Hepatocyte (in vitro differentiated cells): ENCODE measurements at regions not wholly inside any gene's neighbourhood (a gene's known extent, or its start where the extent isn't known, plus 50 kb on each side); places are given as distances from the start of the nearest gene placed in this dataset.

Experiments used
- DNase-seq: peaks from one replicate; pipeline ENCODE4 v3.0.0-alpha.2; 2016; ENCODE audit warnings: low spot score
- H2AFZ ChIP-seq: fragments of 200-600 bp; sonication (generic); 2 replicates; pipeline ENCODE4 v1.6.0; 2016; ENCODE audit warnings: antibody characterized with exemption, mild to moderate bottlenecking
- H3K27ac ChIP-seq: fragments of 200-600 bp; sonication (generic); 2 replicates; pipeline ENCODE4 v1.5.1; 2016; ENCODE audit warnings: mild to moderate bottlenecking
- H3K27me3 ChIP-seq: fragments of 200-600 bp; sonication (generic); 2 replicates; pipeline ENCODE4 v1.6.1; 2016
- H3K36me3 ChIP-seq: fragments of 200-600 bp; sonication (generic); replicated peaks from 2 replicates; pipeline ENCODE4 v1.5.1; 2016; ENCODE audit warnings: low read depth; ENCODE audit not compliant: insufficient read depth
- H3K4me1 ChIP-seq: fragments of 200-600 bp; sonication (generic); 2 replicates; pipeline ENCODE4 v1.5.1; 2016; ENCODE audit warnings: mild to moderate bottlenecking, moderate library complexity; ENCODE audit not compliant: insufficient read depth
- H3K4me2 ChIP-seq: fragments of 200-600 bp; sonication (generic); 2 replicates; pipeline ENCODE4 v1.6.0; 2016
- H3K4me3 ChIP-seq: fragments of 200-600 bp; sonication (generic); 2 replicates; pipeline ENCODE4 v1.5.1; 2016; ENCODE audit warnings: mild to moderate bottlenecking
- H3K79me2 ChIP-seq: fragments of 200-600 bp; sonication (generic); 2 replicates; pipeline ENCODE4 v1.6.0; 2017; ENCODE audit warnings: mild to moderate bottlenecking
- H3K9me2 ChIP-seq: fragments of 200-600 bp; sonication (generic); replicated peaks from 2 replicates; pipeline ENCODE4 v1.6.0; 2017; ENCODE audit warnings: mild to moderate bottlenecking; ENCODE audit not compliant: insufficient read depth
- H3K9me3 ChIP-seq: fragments of 200-600 bp; sonication (generic); 2 replicates; pipeline ENCODE4 v1.5.1; 2016; ENCODE audit warnings: low read depth, mild to moderate bottlenecking
- H4K20me1 ChIP-seq: fragments of 200-600 bp; sonication (generic); 2 replicates; pipeline ENCODE4 v1.6.0; 2016; ENCODE audit warnings: mild to moderate bottlenecking; ENCODE audit not compliant: insufficient read depth, poor library complexity, severe bottlenecking
- CTCF ChIP-seq: fragments of 200-600 bp; sonication (generic); IDR thresholded peaks from 2 replicates; pipeline ENCODE4 v1.5.1; 2016; ENCODE audit warnings: antibody characterized with exemption, mild to moderate bottlenecking; ENCODE audit not compliant: poor library complexity
- EZH2 ChIP-seq: fragments of 200-600 bp; sonication (generic); IDR thresholded peaks from 2 replicates; pipeline ENCODE4 v1.6.1; 2016; ENCODE audit warnings: antibody characterized with exemption, mild to moderate bottlenecking, borderline replicate concordance
- EZH2phosphoT487 ChIP-seq: fragments of 200-600 bp; sonication (generic); IDR thresholded peaks from one replicate; pipeline ENCODE4 v1.6.1; 2018; ENCODE audit warnings: antibody characterized with exemption, mild to moderate bottlenecking, low read depth, moderate library complexity; ENCODE audit not compliant: unreplicated experiment, severe bottlenecking
- WGBS: methylation state at CpG from one replicate; pipeline ENCODE4 v1.1.6; 2016; ENCODE audit warnings: low lambda C conversion rate; ENCODE audit errors: missing lambda C conversion rate; 5-methylcytosine and 5-hydroxymethylcytosine counted together

- Histone ChIP-seq H3K9me3 (no peaks in the 10 kb centered on the region), H3K79me2 (no peaks in the 10 kb centered on the region), H3K4me3 (no peak overlapping the region), H3K27me3 (no peaks in the 10 kb centered on the region), H3K36me3 (no peaks in the 10 kb centered on the region), H3K27ac (no peak overlapping the region), H3K9me2 (no peaks in the 10 kb centered on the region), H4K20me1 (no peaks in the 10 kb centered on the region), H3K4me1 (no peaks in the 10 kb centered on the region), H3K4me2 (no peak overlapping the region), H2AFZ (no peak overlapping the region)
- TF ChIP-seq EZH2phosphoT487 (no peak), EZH2 (no peak), CTCF (no peak)
- no peak for DNase-seq
Measured at GRCh38 chr2:117342415-117342814, 472.1 kb upstream of the DDX18 start.

GRCh38 chr2:117349687-117350086 is 464.8 kb upstream of the DDX18 start:
- H3K9me3 ChIP-seq: no peaks in the 10 kb centered on the region
- H3K4me3 ChIP-seq: no peak overlapping the region
- H4K20me1 ChIP-seq: no peaks in the 10 kb centered on the region
- no peaks in the 10 kb centered on the region for H3K27me3 ChIP-seq
- no peaks in the 10 kb centered on the region for H3K36me3 ChIP-seq
- TF ChIP-seq EZH2: no peak
- TF ChIP-seq CTCF: no peak
- no peak for TF ChIP-seq EZH2phosphoT487
- H2AFZ ChIP-seq: no peak overlapping the region
- H3K79me2 ChIP-seq: no peaks in the 10 kb centered on the region
- H3K27ac ChIP-seq: no peak overlapping the region
- H3K4me2 ChIP-seq: no peak overlapping the region
- no peaks in the 10 kb centered on the region for H3K9me2 ChIP-seq
- no peaks in the 10 kb centered on the region for H3K4me1 ChIP-seq
- no peak for DNase-seq
- 80% methylated on average over 4 of the region's 4 CpGs for WGBS

- Histone ChIP-seq H3K79me2 (no peaks in the 10 kb centered on the region), H3K36me3 (no peaks in the 10 kb centered on the region), H3K4me3 (no peak overlapping the region), H3K4me2 (no peak overlapping the region), H3K9me2 (no peaks in the 10 kb centered on the region), H3K27ac (no peak overlapping the region), H4K20me1 (no peaks in the 10 kb centered on the region), H2AFZ (no peak overlapping the region), H3K4me1 (no peaks in the 10 kb centered on the region), H3K9me3 (no peaks in the 10 kb centered on the region), H3K27me3 (no peaks in the 10 kb centered on the region)
- WGBS: 65% methylated on average over 4 of the region's 4 CpGs
- no peak for TF ChIP-seq CTCF
- no peak for TF ChIP-seq EZH2
- no peak for TF ChIP-seq EZH2phosphoT487
- DNase-seq: no peak
Measured at GRCh38 chr2:117351396-117351795, 463.1 kb upstream of the DDX18 start.

- no peak overlapping the region for H2AFZ ChIP-seq
- H3K27me3 ChIP-seq: no peaks in the 10 kb centered on the region
- no peaks in the 10 kb centered on the region for H4K20me1 ChIP-seq
- 83% methylated on average over 5 of the region's 5 CpGs for WGBS
- H3K27ac ChIP-seq: no peak overlapping the region
- no peak overlapping the region for H3K4me3 ChIP-seq
- TF ChIP-seq EZH2phosphoT487 (no peak), CTCF (no peak), EZH2 (no peak)
- H3K4me1 ChIP-seq: no peaks in the 10 kb centered on the region
- DNase-seq: peak; percentile 23
- no peaks in the 10 kb centered on the region for H3K9me2 ChIP-seq
- no peak overlapping the region for H3K4me2 ChIP-seq
- no peaks in the 10 kb centered on the region for H3K36me3 ChIP-seq
- no peaks in the 10 kb centered on the region for H3K79me2 ChIP-seq
- H3K9me3 ChIP-seq: no peaks in the 10 kb centered on the region
Measured at GRCh38 chr2:117359266-117359914, 455.1 kb upstream of the DDX18 start.
